Stimulated activated CD8-positive, alpha-beta memory T cell treated with anti-CD3 and anti-CD28 coated beads, Interleukin-4, amount 100 ng/mL, for 4 hours (primary cell): ENCODE measurements at regions not wholly inside any gene's neighbourhood (a gene's known extent, or its start where the extent isn't known, plus 50 kb on each side); places are given as distances from the start of the nearest gene placed in this dataset.

ENCODE experiments used
- DNase-seq, 2 donors: peaks; one replicate each; pipeline ENCODE4 v3.0.0-alpha.2; 2020; ENCODE audit warnings: low read depth in 2 of 2, low spot score in 1 of 2

DNA sequence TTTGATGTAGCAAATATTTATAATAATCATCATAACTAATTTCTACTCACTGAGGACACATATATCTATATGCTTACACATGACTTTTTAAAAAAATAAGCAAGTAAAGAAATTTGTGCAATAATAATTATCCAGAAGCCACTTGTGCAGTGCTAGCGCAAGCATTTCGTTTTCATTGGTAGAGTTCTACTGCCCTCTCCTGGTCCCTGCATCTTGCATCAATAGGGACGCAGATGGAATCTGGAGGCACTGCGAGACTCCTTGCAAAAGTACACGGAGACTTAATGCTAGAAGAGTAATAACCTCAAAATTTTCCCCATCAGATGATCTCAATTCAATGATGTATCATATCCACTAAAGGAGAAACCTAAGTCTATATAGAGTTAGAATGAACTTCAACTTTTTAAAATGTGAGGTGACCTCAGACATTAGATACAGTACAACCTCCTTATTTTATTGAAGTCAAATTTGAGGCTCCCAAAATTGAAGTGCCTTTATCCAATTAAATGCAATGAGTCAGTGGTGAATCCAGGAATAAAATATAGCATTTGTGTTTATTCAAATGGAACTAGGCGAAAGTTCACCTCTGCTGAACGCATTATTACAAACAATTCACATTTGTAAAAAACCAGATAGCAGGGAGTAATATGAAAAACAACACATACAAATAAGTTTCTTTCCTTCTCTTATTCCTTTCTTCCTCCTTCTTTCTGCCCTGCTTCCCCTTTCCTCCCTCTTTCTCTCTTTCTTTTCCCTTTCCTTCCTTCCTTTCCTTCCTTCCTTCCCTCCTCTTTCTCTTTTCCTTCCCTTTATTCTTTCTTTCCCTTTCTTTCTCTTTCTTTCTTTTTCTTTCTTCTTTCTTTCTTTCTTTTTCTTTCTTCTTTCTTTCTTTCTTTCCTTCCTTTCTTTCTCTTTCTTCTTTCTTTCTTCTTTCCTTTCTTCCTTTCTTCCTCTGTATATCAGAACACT lies 450.0 kb downstream of the ANKRD50 start:
- DNase-seq = peak in 1 of 2 donors; percentile 4

GRCh38 chr4:124265701-124266100 lies 446.8 kb downstream of the ANKRD50 start:
- no peak for DNase-seq

- DNase-seq = no peak
These were observed 445.8 kb downstream of the ANKRD50 start for GRCh38 chr4:124266721-124267120.

DNA sequence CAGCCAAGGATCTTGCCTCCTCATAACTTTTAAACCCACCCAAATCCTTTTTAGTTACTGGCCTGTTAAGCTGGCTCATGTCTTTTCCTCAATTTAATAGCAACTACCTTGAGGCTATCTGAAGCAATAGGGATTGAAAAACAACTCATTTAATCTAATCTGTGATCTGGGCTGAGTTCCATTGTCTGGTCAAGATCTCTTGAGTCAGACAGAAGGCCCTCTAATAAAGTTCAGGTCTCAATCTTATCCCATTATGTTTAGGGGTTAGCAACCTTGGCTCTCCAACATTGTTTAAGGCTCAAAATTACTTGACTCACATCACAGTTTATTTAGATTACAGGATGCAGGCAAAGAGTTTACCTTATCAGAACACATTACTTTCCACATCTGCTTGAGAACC lies 436.1 kb downstream of the ANKRD50 start:
- DNase-seq = no peak

GRCh38 chr4:124277691-124278090 lies 434.8 kb downstream of the ANKRD50 start:
- DNase-seq = no peak

- DNase-seq = no peak
These were observed 434.1 kb downstream of the ANKRD50 start for GRCh38 chr4:124278477-124278876.

- DNase-seq = no peak
These were observed 432.8 kb downstream of the ANKRD50 start for GRCh38 chr4:124279741-124280140.

DNA sequence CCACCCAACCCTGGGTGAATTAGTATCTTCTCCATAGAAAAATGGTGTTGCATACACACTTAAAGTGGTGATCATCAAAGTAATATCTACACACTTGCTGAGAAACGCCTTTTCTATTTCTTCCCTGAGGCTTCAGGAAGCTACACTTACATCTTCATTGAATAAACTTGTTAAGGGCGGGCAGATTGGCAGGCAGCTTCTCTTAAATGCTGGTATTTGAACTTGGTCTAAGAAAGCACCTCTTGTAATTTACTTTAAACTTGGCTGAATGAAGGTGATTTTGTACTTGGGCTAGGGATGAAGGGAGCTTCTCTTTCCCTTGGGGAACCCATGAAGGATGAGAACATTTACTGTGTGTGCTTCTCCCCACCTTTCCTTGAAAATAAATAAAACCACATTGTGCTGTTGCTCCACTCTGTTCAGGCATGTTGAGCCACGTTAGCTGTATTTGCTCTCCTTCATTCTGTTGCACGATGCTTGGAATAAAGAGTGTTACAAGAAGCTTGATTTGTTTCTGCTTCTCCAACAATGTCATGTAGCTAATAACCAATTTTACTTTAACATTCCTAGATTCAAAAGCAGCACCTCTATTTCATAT lies 430.1 kb downstream of the ANKRD50 start:
- no peak for DNase-seq

GRCh38 chr4:124288706-124289486 lies 423.6 kb downstream of the ANKRD50 start:
- DNase-seq = no peak

GRCh38 chr4:124290678-124291077 lies 421.9 kb downstream of the ANKRD50 start:
- no peak for DNase-seq

- no peak for DNase-seq
These were observed 417.1 kb downstream of the ANKRD50 start for GRCh38 chr4:124295413-124295812.

- no peak for DNase-seq
These were observed 407.6 kb downstream of the ANKRD50 start for GRCh38 chr4:124304941-124305340.

- no peak for DNase-seq
These were observed 406.2 kb downstream of the ANKRD50 start for GRCh38 chr4:124306352-124306751.

- no peak for DNase-seq
These were observed 405.4 kb downstream of the ANKRD50 start for GRCh38 chr4:124307143-124307542.

DNA sequence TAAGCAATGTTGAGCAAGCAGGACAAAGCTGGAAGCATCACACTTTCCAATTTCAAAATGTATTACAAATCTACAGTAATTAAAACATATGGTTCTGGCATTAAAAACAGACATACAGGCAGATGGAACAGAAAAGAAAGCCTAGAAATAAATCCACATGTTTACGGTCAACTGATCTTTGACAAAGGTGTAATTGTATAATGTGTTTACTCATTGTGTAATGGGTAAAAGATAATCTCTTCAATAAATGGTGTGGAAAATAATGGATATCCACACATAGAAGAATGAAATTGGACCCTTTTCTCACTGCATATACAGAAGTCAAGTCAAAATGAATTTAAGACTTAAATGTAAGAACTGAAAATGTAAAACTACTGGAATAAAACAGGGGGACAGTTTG lies 394.2 kb downstream of the ANKRD50 start:
- no peak for DNase-seq

DNA sequence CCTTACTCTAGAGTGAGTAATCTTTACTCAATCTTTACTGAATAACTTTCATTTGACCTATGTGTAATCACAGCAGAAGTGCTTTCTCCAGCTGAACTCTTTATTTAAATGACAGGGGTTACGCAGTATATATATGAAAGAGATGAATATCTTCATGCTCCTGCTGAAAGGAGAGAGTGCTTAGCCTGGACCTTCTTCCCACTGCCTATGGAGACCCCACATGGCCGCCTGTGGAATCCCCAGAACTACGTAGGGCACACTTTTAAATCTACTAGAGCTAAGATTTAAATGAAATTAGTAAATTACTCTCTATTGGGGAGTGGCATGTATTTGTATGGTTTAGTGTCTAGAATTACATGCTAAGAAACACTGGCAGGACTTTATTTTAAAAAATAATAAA lies 391.2 kb downstream of the ANKRD50 start:
- no peak for DNase-seq

DNA sequence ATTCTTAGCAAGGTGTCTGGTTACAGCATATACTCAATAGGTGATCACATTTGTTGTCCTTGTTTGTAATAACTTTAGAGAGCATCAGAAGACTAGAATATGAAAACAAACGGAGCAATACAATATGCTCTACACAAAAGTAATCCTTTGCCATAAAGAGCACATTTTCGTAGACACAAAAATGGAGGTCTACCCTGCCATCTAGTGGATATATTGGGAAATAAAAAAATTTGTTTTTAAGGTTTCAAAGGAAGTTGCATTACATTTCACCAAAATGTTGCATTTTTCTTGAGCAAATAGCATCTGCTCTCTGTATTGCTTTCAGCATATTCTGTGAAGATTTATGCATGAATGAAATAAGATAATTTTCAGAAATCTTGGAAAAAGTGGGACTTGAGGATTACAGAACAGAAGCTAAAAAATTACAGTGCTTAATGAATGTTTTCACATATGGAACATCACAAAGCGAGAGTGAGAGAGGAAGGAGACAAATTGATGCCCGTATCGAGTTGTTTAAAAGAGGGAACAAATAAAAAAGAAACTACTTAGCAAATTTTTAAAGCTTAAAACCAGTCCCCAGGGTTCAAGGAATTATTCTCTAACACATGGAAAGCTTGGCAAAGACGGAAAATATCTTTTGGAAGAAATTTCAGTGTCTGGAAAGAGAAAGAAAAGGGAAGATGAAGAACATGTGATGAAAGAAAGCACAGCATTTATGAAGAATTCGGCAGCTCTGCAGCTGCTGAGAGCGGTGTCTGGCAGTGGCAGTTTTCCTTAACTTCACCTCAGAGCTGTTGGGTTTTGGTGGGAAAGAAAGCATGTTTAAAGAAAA lies 390.1 kb downstream of the ANKRD50 start:
- DNase-seq = no peak

DNA sequence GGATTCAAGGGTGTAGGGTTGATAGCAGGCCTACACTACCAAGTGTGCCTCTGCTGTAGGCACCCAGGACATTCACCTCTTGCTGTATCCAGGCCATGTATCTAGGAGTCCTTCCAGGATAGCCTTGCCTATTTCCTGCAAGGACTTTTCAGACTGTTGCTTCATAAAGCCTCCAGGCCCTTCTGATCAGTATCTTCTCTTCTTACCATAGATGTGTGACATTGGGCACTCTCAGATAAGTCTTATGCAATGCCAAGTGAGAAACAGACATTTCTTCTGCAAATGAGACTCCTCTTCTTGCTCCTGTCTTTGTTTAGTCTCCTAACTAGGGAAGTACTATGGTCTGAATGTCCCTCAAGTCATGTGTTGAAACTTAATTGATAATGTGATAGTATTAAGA lies 386.8 kb downstream of the ANKRD50 start:
- no peak for DNase-seq

- no peak for DNase-seq
These were observed 383.4 kb downstream of the ANKRD50 start for GRCh38 chr4:124329134-124329533.

DNA sequence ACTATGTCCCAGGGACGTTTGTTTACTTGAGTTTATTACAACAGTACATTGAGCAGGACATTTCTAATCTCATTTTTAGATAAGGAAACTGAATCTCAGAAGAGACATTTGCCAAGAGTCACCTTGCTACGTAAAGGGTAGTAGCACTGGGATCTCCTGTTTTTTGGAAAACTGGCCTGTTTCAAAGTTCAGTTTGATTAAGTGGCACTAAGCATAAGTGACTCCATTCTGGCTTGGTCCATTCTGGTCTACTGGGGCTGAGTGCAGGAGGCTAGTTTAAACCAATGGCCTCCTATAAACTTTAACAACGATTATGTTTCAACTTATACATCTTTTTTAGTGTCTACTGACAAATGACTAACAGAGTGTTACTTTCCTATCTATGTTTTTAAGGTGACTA lies 382.5 kb downstream of the ANKRD50 start:
- DNase-seq = no peak

GRCh38 chr4:124331781-124332180 lies 380.8 kb downstream of the ANKRD50 start:
- no peak for DNase-seq
